ENCODE measurements at regions not wholly inside any gene's neighbourhood (a gene's known extent, or its start where the extent isn't known, plus 50 kb on each side); places are given as distances from the start of the nearest gene placed in this dataset.

DNA sequence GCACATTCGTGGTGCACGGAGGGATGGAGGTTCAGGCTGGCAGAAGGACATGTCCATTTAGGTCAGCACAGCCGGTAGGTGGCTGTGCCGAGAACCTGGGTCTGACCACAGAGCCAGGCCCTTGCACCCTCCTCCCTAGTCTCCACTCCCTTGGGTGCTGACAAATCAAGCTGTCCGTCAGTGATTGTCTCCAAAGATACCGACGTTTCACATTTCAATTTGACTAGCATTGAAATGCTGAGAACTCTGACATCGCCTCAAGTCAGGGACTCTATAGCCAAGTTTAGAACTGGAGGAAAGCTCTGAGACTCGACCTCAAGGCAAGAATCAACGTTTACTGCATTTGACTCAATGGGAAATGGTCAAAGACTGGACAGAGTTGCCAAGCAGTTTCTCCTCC lies 1321.1 kb downstream of the TBC1D22A start:
- no peak overlapping the region for H2BK12ac ChIP-seq (ENCODE audit: low read length)
- H3K4me3 ChIP-seq (ENCODE audit: low read length in 2 of 2): no peak overlapping the region
- no peak overlapping the region for H3K9ac ChIP-seq (ENCODE audit: low read depth, low read length, poor library complexity)
- no peak overlapping the region for H4K8ac ChIP-seq (ENCODE audit: low read depth, low read length)
- no peaks in the 10 kb centered on the region for H3K27me3 ChIP-seq (ENCODE audit: control insufficient read depth in 3 of 3, insufficient read depth in 3 of 3, low read depth in 1 of 3, low read length in 3 of 3)
- no peak overlapping the region for H3K27ac ChIP-seq (replicated peaks; ENCODE audit: low read length)
- no peak for DNase-seq (ENCODE audit: low spot score)
- H3K9me3 ChIP-seq (replicated peaks in 1 of 2; ENCODE audit: control insufficient read depth in 2 of 2, insufficient read depth in 1 of 2, low read depth in 1 of 2, low read length in 2 of 2): peaks cover 0 to 2% of the 10 kb centered on the region in 2 donors
- H3K4me1 ChIP-seq (ENCODE audit: control insufficient read depth in 2 of 2, insufficient read depth in 1 of 2, low read depth in 1 of 2, low read length in 2 of 2): peaks cover 0 to 4% of the 10 kb centered on the region in 2 donors
- H3K23ac ChIP-seq (ENCODE audit: low read depth, low read length, poor library complexity): no peak overlapping the region
- H3K36me3 ChIP-seq (replicated peaks in 1 of 2; ENCODE audit: control insufficient read depth in 2 of 2, insufficient read depth in 2 of 2, low read length in 2 of 2): no peaks in the 10 kb centered on the region
- H2BK5ac ChIP-seq (ENCODE audit: low read length): no peak overlapping the region
- no peak overlapping the region for H2AFZ ChIP-seq (ENCODE audit: low read length)
- H2BK15ac ChIP-seq (ENCODE audit: low read length): no peak overlapping the region
- WGBS, 2 donors (ENCODE audit: extremely low coverage in 2 of 2, insufficient read length in 2 of 2, insufficient replicate concordance in 1 of 2): no CpG with 5 or more reads among the region's 10 CpGs
- no peak overlapping the region for H3K14ac ChIP-seq (ENCODE audit: low read length)
- no peak overlapping the region for H3K4me2 ChIP-seq (ENCODE audit: insufficient read depth, low read length, poor library complexity, severe bottlenecking)
- no peak overlapping the region for H2BK120ac ChIP-seq (ENCODE audit: low read depth, low read length)
- H3K79me1 ChIP-seq (ENCODE audit: low read depth, low read length): no peaks in the 10 kb centered on the region
- no peak overlapping the region for H2AK5ac ChIP-seq (ENCODE audit: low read depth, low read length)
- no peak overlapping the region for H3K18ac ChIP-seq (ENCODE audit: low read length)
- H3K4ac ChIP-seq (ENCODE audit: low read length): no peak overlapping the region
- H4K91ac ChIP-seq (ENCODE audit: low read depth, low read length, poor library complexity): no peak overlapping the region

- no peaks in the 10 kb centered on the region for H3K79me1 ChIP-seq (ENCODE audit: low read depth, low read length)
- H4K8ac ChIP-seq (ENCODE audit: low read depth, low read length): no peak overlapping the region
- H3K4me1 ChIP-seq (ENCODE audit: control insufficient read depth in 2 of 2, insufficient read depth in 1 of 2, low read depth in 1 of 2, low read length in 2 of 2): peaks cover 0 to 4% of the 10 kb centered on the region in 2 donors
- H4K91ac ChIP-seq (ENCODE audit: low read depth, low read length, poor library complexity): no peak overlapping the region
- H3K36me3 ChIP-seq (replicated peaks in 1 of 2; ENCODE audit: control insufficient read depth in 2 of 2, insufficient read depth in 2 of 2, low read length in 2 of 2): no peaks in the 10 kb centered on the region
- H3K9me3 ChIP-seq (replicated peaks in 1 of 2; ENCODE audit: control insufficient read depth in 2 of 2, insufficient read depth in 1 of 2, low read depth in 1 of 2, low read length in 2 of 2): peaks cover 0 to under 1% of the 10 kb centered on the region in 2 donors
- H3K27ac ChIP-seq (replicated peaks; ENCODE audit: low read length): no peak overlapping the region
- H3K4me3 ChIP-seq (ENCODE audit: low read length in 2 of 2): no peak overlapping the region
- H2BK15ac ChIP-seq (ENCODE audit: low read length): no peak overlapping the region
- peak overlapping the region; percentile 10 for H3K14ac ChIP-seq (ENCODE audit: low read length)
- H3K4ac ChIP-seq (ENCODE audit: low read length): no peak overlapping the region
- no peak overlapping the region for H3K18ac ChIP-seq (ENCODE audit: low read length)
- H2BK120ac ChIP-seq (ENCODE audit: low read depth, low read length): no peak overlapping the region
- DNase-seq (ENCODE audit: low spot score): no peak
- no peak overlapping the region for H2BK5ac ChIP-seq (ENCODE audit: low read length)
- no peak overlapping the region for H3K4me2 ChIP-seq (ENCODE audit: insufficient read depth, low read length, poor library complexity, severe bottlenecking)
- no peak overlapping the region for H3K9ac ChIP-seq (ENCODE audit: low read depth, low read length, poor library complexity)
- H2BK12ac ChIP-seq (ENCODE audit: low read length): no peak overlapping the region
- H3K23ac ChIP-seq (ENCODE audit: low read depth, low read length, poor library complexity): no peak overlapping the region
- H2AK5ac ChIP-seq (ENCODE audit: low read depth, low read length): no peak overlapping the region
- no peaks in the 10 kb centered on the region for H3K27me3 ChIP-seq (ENCODE audit: control insufficient read depth in 3 of 3, insufficient read depth in 3 of 3, low read depth in 1 of 3, low read length in 3 of 3)
- no CpG with 5 or more reads among the region's 6 CpGs for WGBS, 2 donors (ENCODE audit: extremely low coverage in 2 of 2, insufficient read length in 2 of 2, insufficient replicate concordance in 1 of 2)
- no peak overlapping the region for H2AFZ ChIP-seq (ENCODE audit: low read length)
Measured at GRCh38 chr22:48082284-48082683, 1319.8 kb downstream of the TBC1D22A start.

DNA sequence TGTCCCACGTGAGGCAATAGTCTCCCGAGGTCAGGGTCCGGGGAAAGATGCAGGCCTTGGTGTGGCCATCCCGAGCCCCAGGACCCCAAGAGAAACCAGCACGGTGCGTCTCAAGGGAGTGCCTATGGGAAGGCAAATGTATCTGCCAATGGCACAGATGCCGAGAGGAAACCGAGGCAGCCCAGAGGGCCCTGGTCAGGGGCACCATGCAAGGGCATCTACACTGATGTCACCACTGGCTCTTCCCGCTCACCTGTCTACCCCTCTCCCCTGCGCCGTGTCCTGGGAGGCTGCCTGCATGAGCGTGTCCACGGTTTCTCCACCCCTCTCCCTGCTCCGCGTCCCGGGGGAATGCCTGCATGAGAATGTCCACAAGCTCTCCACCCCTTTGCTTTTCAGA lies 1318.8 kb downstream of the TBC1D22A start:
- no peak overlapping the region for H4K8ac ChIP-seq (ENCODE audit: low read depth, low read length)
- H3K4me1 ChIP-seq (ENCODE audit: control insufficient read depth in 2 of 2, insufficient read depth in 1 of 2, low read depth in 1 of 2, low read length in 2 of 2): peaks cover 0 to 8% of the 10 kb centered on the region in 2 donors
- no peaks in the 10 kb centered on the region for H3K36me3 ChIP-seq (replicated peaks in 1 of 2; ENCODE audit: control insufficient read depth in 2 of 2, insufficient read depth in 2 of 2, low read length in 2 of 2)
- H3K27me3 ChIP-seq (ENCODE audit: control insufficient read depth in 3 of 3, insufficient read depth in 3 of 3, low read depth in 1 of 3, low read length in 3 of 3): no peaks in the 10 kb centered on the region
- H3K79me1 ChIP-seq (ENCODE audit: low read depth, low read length): no peaks in the 10 kb centered on the region
- H3K9me3 ChIP-seq (replicated peaks in 1 of 2; ENCODE audit: control insufficient read depth in 2 of 2, insufficient read depth in 1 of 2, low read depth in 1 of 2, low read length in 2 of 2): no peaks in the 10 kb centered on the region
- no peak overlapping the region for H3K4me2 ChIP-seq (ENCODE audit: insufficient read depth, low read length, poor library complexity, severe bottlenecking)
- H2BK120ac ChIP-seq (ENCODE audit: low read depth, low read length): no peak overlapping the region
- no peak overlapping the region for H3K18ac ChIP-seq (ENCODE audit: low read length)
- H4K91ac ChIP-seq (ENCODE audit: low read depth, low read length, poor library complexity): no peak overlapping the region
- peak overlapping the region; percentile 7 for H3K9ac ChIP-seq (ENCODE audit: low read depth, low read length, poor library complexity)
- WGBS, 2 donors (ENCODE audit: extremely low coverage in 2 of 2, insufficient read length in 2 of 2, insufficient replicate concordance in 1 of 2): no CpG with 5 or more reads among the region's 16 CpGs
- H2BK12ac ChIP-seq (ENCODE audit: low read length): no peak overlapping the region
- H3K23ac ChIP-seq (ENCODE audit: low read depth, low read length, poor library complexity): no peak overlapping the region
- no peak overlapping the region for H3K27ac ChIP-seq (replicated peaks; ENCODE audit: low read length)
- no peak overlapping the region for H3K4me3 ChIP-seq (ENCODE audit: low read length in 2 of 2)
- H3K14ac ChIP-seq (ENCODE audit: low read length): no peak overlapping the region
- no peak overlapping the region for H2BK15ac ChIP-seq (ENCODE audit: low read length)
- no peak overlapping the region for H3K4ac ChIP-seq (ENCODE audit: low read length)
- H2BK5ac ChIP-seq (ENCODE audit: low read length): no peak overlapping the region
- H2AK5ac ChIP-seq (ENCODE audit: low read depth, low read length): no peak overlapping the region
- H2AFZ ChIP-seq (ENCODE audit: low read length): no peak overlapping the region
- DNase-seq (ENCODE audit: low spot score): no peak

DNA sequence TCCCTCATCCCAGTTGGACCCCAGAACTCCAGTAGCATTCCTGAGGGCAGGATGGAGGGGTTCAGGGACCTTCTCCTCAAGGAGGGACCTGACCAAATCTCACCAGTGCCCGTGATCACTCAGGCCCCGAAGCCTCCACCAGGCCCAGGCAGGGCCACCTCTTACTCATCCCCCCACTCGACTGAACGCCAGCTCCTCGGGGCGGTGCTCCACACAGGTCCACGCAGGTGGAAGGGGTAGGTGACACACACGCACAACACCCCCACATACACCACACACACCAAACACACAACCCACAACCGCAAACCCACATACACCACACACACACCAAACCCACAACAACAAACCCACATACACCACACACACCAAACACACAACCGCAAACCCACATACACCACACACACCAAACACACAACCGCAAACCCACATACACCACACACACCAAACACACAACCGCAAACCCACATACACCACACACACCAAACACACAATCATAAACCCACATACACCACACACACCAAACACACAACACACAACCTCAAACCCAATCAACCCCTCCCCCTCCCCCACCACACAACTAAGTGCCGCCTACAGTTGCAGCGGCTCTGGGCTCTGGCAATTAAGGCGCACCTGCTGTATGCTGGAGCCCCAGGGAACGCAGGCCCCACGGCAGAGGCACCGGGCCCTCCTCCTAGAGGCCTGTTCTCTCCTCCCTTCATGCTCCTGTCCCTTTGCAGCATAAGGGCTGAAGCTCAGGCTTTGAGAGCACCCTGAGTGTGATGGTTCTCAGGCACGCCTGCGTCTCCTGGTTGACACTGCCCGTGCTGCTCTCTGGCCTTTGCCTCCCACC lies 1318.1 kb downstream of the TBC1D22A start:
- Histone ChIP-seq H3K27me3 (ENCODE audit: control insufficient read depth in 3 of 3, insufficient read depth in 3 of 3, low read depth in 1 of 3, low read length in 3 of 3) (no peaks in the 10 kb centered on the region), H3K9me3 (replicated peaks in 1 of 2; ENCODE audit: control insufficient read depth in 2 of 2, insufficient read depth in 1 of 2, low read depth in 1 of 2, low read length in 2 of 2) (no peaks in the 10 kb centered on the region), H3K79me1 (ENCODE audit: low read depth, low read length) (no peaks in the 10 kb centered on the region), H4K8ac (ENCODE audit: low read depth, low read length) (no peak overlapping the region), H2BK120ac (ENCODE audit: low read depth, low read length) (no peak overlapping the region), H2BK12ac (ENCODE audit: low read length) (no peak overlapping the region), H3K9ac (ENCODE audit: low read depth, low read length, poor library complexity) (no peak overlapping the region), H2BK15ac (ENCODE audit: low read length) (peak overlapping the region; percentile 13), H3K4me1 (ENCODE audit: control insufficient read depth in 2 of 2, insufficient read depth in 1 of 2, low read depth in 1 of 2, low read length in 2 of 2) (peaks cover 0 to 8% of the 10 kb centered on the region in 2 donors), H2AFZ (ENCODE audit: low read length) (no peak overlapping the region), H3K18ac (ENCODE audit: low read length) (no peak overlapping the region), H3K14ac (ENCODE audit: low read length) (no peak overlapping the region), H3K36me3 (replicated peaks in 1 of 2; ENCODE audit: control insufficient read depth in 2 of 2, insufficient read depth in 2 of 2, low read length in 2 of 2) (no peaks in the 10 kb centered on the region), H2BK5ac (ENCODE audit: low read length) (no peak overlapping the region), H3K4me2 (ENCODE audit: insufficient read depth, low read length, poor library complexity, severe bottlenecking) (no peak overlapping the region), H3K4ac (ENCODE audit: low read length) (no peak overlapping the region), H3K4me3 (ENCODE audit: low read length in 2 of 2) (no peak overlapping the region), H3K27ac (replicated peaks; ENCODE audit: low read length) (no peak overlapping the region), H3K23ac (ENCODE audit: low read depth, low read length, poor library complexity) (no peak overlapping the region), H2AK5ac (ENCODE audit: low read depth, low read length) (no peak overlapping the region), H4K91ac (ENCODE audit: low read depth, low read length, poor library complexity) (no peak overlapping the region)
- WGBS, 2 donors (ENCODE audit: extremely low coverage in 2 of 2, insufficient read length in 2 of 2, insufficient replicate concordance in 1 of 2): 100% methylated on average over 3 of the region's 21 CpGs; no CpG with 5 or more reads in 1 of the 2 donors
- no peak for DNase-seq (ENCODE audit: low spot score)
